ENCODE measurements at regions not wholly inside any gene's neighbourhood (a gene's known extent, or its start where the extent isn't known, plus 50 kb on each side); places are given as distances from the start of the nearest gene placed in this dataset.
"Not testable (repeated sequence)": the region's sequence is repeated elsewhere in the genome, so short reads cannot be mapped to it uniquely, and the experiment has no call there.

- DNase-seq: peak; percentile 31 to 58
These were observed 75.1 kb upstream of the USP9X start for GRCh38 chrX:41009850-41010846.

GRCh38 chrX:41014776-41015360 is 70.4 kb upstream of the USP9X start:
- DNase-seq: no peak

- DNase-seq: not testable (repeated sequence)
These were observed 67.5 kb upstream of the USP9X start for GRCh38 chrX:41017785-41018184.

GRCh38 chrX:41018391-41019040 is 66.7 kb upstream of the USP9X start:
- DNase-seq: not testable (repeated sequence)

- DNase-seq: no peak
These were observed 66.2 kb upstream of the USP9X start for GRCh38 chrX:41019041-41019392.

- DNase-seq: no peak
These were observed 62.7 kb upstream of the USP9X start for GRCh38 chrX:41022566-41022965.

GRCh38 chrX:41023098-41023497 is 62.1 kb upstream of the USP9X start:
- DNase-seq: no peak

GRCh38 chrX:41024335-41024734 is 60.9 kb upstream of the USP9X start:
- DNase-seq: not testable (repeated sequence)

- DNase-seq: no peak
These were observed 60.5 kb upstream of the USP9X start for GRCh38 chrX:41024755-41025154.

GRCh38 chrX:41025926-41026701 is 59.1 kb upstream of the USP9X start:
- DNase-seq: no peak

- no peak for DNase-seq
These were observed 58.6 kb upstream of the USP9X start for GRCh38 chrX:41026702-41027078.

- DNase-seq: no peak
These were observed 55.9 kb upstream of the USP9X start for GRCh38 chrX:41029332-41029731.

GRCh38 chrX:41031256-41031967 is 53.8 kb upstream of the USP9X start:
- no peak for DNase-seq

- no peak for DNase-seq
These were observed 51.9 kb upstream of the USP9X start for GRCh38 chrX:41033299-41033698.

- DNase-seq: not testable (repeated sequence)
These were observed 50.3 kb upstream of the USP9X start for GRCh38 chrX:41034902-41035301.
